ENCODE measurements at regions not wholly inside any gene's neighbourhood (a gene's known extent, or its start where the extent isn't known, plus 50 kb on each side); places are given as distances from the start of the nearest gene placed in this dataset.
"Not testable (repeated sequence)": the region's sequence is repeated elsewhere in the genome, so short reads cannot be mapped to it uniquely, and the experiment has no call there.

DNA sequence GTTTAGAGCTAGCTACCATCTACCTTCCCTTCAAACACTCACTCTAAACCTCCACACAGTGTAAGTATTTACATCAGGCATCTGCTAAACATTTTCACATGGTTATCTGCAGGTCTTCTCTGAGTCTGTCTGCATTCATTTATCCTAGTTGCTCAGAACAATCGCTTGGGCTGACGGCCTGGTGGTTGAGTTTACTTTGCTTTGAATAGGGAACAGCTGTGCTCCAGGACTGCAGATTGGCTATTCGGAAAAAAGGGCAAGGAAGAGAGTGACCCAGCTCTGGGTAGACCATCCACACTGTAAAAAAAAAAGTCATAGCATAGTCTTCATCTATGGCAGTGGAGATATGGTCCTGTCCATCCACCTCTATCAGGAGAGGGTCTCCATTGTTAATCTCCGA, 115.3 kb upstream of the ESR1 start:
- Mint-ChIP-seq H3K9me3 (no peaks in the 10 kb centered on the region), H3K27ac (no peak overlapping the region), H3K36me3 (ENCODE audit: low read depth) (no peaks in the 10 kb centered on the region), H3K4me3 (peak overlapping the region; percentile 12; the same call in 1 of the 2 replicates), H3K27me3 (ENCODE audit: insufficient read depth) (peaks cover 3% of the 10 kb centered on the region; the same call in 1 of the 2 replicates), H3K4me1 (ENCODE audit: low read depth) (peaks cover 31% of the 10 kb centered on the region)
- TF ChIP-seq, protein P1, sequence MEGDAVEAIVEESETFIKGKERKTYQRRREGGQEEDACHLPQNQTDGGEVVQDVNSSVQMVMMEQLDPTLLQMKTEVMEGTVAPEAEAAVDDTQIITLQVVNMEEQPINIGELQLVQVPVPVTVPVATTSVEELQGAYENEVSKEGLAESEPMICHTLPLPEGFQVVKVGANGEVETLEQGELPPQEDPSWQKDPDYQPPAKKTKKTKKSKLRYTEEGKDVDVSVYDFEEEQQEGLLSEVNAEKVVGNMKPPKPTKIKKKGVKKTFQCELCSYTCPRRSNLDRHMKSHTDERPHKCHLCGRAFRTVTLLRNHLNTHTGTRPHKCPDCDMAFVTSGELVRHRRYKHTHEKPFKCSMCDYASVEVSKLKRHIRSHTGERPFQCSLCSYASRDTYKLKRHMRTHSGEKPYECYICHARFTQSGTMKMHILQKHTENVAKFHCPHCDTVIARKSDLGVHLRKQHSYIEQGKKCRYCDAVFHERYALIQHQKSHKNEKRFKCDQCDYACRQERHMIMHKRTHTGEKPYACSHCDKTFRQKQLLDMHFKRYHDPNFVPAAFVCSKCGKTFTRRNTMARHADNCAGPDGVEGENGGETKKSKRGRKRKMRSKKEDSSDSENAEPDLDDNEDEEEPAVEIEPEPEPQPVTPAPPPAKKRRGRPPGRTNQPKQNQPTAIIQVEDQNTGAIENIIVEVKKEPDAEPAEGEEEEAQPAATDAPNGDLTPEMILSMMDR (IDR thresholded peaks at IDR 0.05) = no peak
- no peak for DNase-seq

DNA sequence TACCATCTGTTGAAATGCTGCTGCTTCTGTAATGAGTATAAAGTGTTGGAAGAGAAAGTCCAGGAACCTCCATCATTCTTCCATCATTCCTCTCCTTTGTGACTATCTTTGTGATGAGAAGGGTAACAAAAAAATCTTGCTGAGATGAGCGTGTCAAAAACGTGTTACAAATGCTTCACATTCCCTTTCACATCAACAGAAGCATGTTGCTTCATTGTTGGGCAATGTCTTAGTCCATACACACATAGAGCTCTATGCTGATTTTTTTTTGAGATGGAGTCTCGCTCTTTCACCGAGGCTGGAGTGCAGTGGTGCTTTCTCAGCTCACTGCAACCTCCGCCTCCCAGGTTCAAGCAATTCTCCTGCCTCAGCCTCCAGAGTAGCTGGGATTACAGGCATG, 114.1 kb upstream of the ESR1 start:
- H3K4me3 Mint-ChIP-seq = no peak overlapping the region
- TF ChIP-seq, protein P1 (IDR thresholded peaks at IDR 0.05) = no peak
- no peak overlapping the region for H3K27ac Mint-ChIP-seq
- DNase-seq = no peak
- H3K27me3 Mint-ChIP-seq (ENCODE audit: insufficient read depth) = peaks cover 3% of the 10 kb centered on the region; the same call in 1 of the 2 replicates
- H3K9me3 Mint-ChIP-seq = no peaks in the 10 kb centered on the region
- H3K36me3 Mint-ChIP-seq (ENCODE audit: low read depth) = no peaks in the 10 kb centered on the region
- H3K4me1 Mint-ChIP-seq (ENCODE audit: low read depth) = peaks cover 31% of the 10 kb centered on the region

DNA sequence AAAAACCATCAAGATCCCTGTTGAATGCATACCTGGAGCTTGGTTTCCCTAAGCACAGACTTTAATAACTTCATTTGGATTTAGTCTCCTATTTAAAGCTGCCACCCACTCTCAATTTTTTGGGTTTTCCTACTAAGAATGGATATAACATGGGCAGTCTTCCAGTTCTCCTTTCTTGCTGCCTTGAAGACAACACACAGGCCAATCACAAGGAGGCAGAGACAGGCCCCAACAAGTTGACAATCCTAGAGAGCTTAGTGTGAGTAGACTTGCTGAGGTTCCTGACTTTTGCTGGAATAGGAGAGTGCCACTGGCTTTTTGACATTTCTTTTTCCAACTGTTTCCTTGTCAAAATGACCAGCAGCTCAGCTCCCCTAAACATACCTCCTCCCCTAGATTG, 112.3 kb upstream of the ESR1 start:
- Mint-ChIP-seq H3K4me3 (no peak overlapping the region), H3K27ac (no peak overlapping the region), H3K36me3 (ENCODE audit: low read depth) (no peaks in the 10 kb centered on the region), H3K27me3 (ENCODE audit: insufficient read depth) (peaks cover 3% of the 10 kb centered on the region; the same call in 1 of the 2 replicates), H3K4me1 (ENCODE audit: low read depth) (peaks cover 23% of the 10 kb centered on the region), H3K9me3 (no peaks in the 10 kb centered on the region)
- TF ChIP-seq, protein P1 (IDR thresholded peaks at IDR 0.05) = no peak
- no peak for DNase-seq

DNA sequence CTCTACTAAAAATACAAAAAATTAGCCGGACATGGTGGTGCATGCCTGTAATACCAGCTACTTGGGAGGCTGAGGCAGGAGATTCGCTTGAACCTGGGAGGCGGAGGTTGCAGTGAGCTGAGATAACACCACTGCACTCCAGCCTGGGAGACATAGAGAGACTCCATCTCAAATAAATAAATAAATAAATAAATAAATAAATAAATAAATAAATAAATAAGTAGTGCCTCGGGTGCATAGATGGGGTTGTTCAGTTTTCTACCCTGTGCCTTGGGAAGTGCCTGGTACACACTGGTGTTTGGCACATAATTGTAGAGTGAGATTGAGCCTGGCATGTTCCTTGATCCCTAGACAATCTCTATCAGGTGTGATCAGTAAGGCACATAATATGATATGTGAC, 111.2 kb upstream of the ESR1 start:
- not testable (repeated sequence) for H3K4me3 Mint-ChIP-seq; H3K9me3 Mint-ChIP-seq; H3K27me3 Mint-ChIP-seq (ENCODE audit: insufficient read depth); H3K27ac Mint-ChIP-seq; DNase-seq; H3K36me3 Mint-ChIP-seq (ENCODE audit: low read depth)
- H3K4me1 Mint-ChIP-seq (ENCODE audit: low read depth) = peaks cover 12% of the 10 kb centered on the region

DNA sequence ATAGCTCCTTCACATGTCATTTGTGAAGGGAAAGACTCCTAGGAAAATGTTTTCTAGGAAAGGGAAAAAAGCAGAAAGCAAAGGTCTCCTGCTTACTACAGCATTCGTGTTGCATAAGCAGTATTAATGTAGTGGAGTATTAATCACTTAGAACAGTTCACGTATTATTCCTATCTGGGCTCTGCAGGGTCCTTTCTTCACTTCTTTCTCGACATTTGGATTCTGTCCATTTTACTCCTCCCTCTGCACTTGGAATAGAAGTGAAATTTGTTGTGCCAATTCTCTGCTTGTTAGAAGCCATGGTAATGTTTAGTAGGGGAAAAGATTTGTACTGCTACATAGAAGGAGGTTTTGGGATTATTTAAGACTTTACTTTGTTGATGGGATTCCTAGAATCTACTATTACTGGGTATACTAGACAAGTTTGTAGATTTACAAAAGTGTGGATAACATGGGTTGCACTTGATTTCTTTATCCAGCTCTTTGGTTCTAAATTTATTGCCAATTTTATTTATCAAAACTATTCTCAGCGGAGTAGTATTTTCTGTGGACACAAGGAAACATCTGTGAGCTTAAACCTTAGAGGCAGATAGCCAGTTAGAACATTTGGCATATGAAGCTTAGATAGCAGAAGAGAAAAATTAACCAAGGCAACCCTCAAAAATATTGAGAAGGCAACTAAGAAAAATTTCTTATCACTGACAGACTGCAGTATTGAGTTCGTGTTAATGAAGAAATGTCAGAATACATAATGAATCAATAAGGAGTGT, 108.4 kb upstream of the ESR1 start:
- no peaks in the 10 kb centered on the region for H3K4me1 Mint-ChIP-seq (ENCODE audit: low read depth)
- H3K27ac Mint-ChIP-seq = no peak overlapping the region
- no peak for DNase-seq
- no peaks in the 10 kb centered on the region; the same call in 1 of the 2 replicates for H3K9me3 Mint-ChIP-seq
- no peaks in the 10 kb centered on the region for H3K36me3 Mint-ChIP-seq (ENCODE audit: low read depth)
- H3K4me3 Mint-ChIP-seq = no peak overlapping the region
- peaks cover 3% of the 10 kb centered on the region; the same call in 1 of the 2 replicates for H3K27me3 Mint-ChIP-seq (ENCODE audit: insufficient read depth)
- TF ChIP-seq, protein P1 (IDR thresholded peaks at IDR 0.05) = no peak

DNA sequence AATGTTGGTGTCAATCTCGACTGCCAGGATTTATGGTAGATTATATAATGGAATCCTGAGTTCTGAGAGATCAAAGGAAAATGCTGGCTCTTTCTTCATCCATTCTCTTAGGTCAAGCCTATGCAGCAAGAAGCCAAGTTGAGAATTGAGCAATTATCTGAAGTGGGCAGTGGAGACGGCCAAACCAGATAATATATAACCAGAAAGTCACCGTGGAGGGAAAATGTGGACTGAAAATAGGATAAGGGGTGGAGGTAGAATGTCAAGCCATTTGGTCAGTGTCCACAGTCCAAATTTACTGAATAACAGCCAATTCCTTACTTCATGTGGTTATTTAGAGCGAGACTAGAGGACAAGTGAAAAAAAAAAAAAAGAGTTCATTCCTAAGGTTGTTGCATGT, 107.8 kb upstream of the ESR1 start:
- Mint-ChIP-seq H3K27me3 (ENCODE audit: insufficient read depth) (peaks cover 3% of the 10 kb centered on the region; the same call in 1 of the 2 replicates), H3K4me1 (ENCODE audit: low read depth) (no peaks in the 10 kb centered on the region), H3K4me3 (no peak overlapping the region), H3K9me3 (no peaks in the 10 kb centered on the region; the same call in 1 of the 2 replicates), H3K36me3 (ENCODE audit: low read depth) (no peaks in the 10 kb centered on the region), H3K27ac (no peak overlapping the region)
- TF ChIP-seq, protein P1 (IDR thresholded peaks at IDR 0.05) = no peak
- no peak for DNase-seq

All from HFFc6 (cell line).